Stimulated activated effector memory CD8-positive, alpha-beta T cell treated with anti-CD3 and anti-CD28 coated beads, Interleukin-12 subunit alpha, Interleukin-12 subunit beta, amount 100 ng/mL, for 72 hours (primary cell): ENCODE measurements at regions not wholly inside any gene's neighbourhood (a gene's known extent, or its start where the extent isn't known, plus 50 kb on each side); places are given as distances from the start of the nearest gene placed in this dataset.
A peak's percentile ranks its signal among the peaks of the same experiment; 100 is the strongest.
"Not testable (repeated sequence)": the region's sequence is repeated elsewhere in the genome, so short reads cannot be mapped to it uniquely, and the experiment has no call there.

Experiments used
- ATAC-seq: fragments of 150-1000 bp; cut with Tn5 transposase; 2 replicates; pipeline ENCODE4 v1.10.0; 2021
- DNase-seq, 2 donors: peaks; one replicate each; pipeline ENCODE4 v3.0.0; 2021 to 2022; ENCODE audit warnings: low spot score in 2 of 2
- H3K27ac Mint-ChIP-seq: one replicate; pipeline ENCODE4 v1.8.0; 2022; ENCODE audit warnings: mild to moderate bottlenecking, mixed read lengths
- H3K36me3 Mint-ChIP-seq: one replicate; pipeline ENCODE4 v1.8.0; 2022; ENCODE audit warnings: mild to moderate bottlenecking, mixed read lengths
- H3K4me1 Mint-ChIP-seq: one replicate; pipeline ENCODE4 v1.8.0; 2022; ENCODE audit warnings: mixed read lengths
- H3K4me3 Mint-ChIP-seq: one replicate; pipeline ENCODE4 v1.8.0; 2022; ENCODE audit warnings: mild to moderate bottlenecking, mixed read lengths
- H3K9me3 Mint-ChIP-seq: one replicate; pipeline ENCODE4 v1.8.0; 2022; ENCODE audit warnings: mixed read lengths

- H3K4me3 Mint-ChIP-seq, H3K27ac Mint-ChIP-seq, H3K4me1 Mint-ChIP-seq, H3K36me3 Mint-ChIP-seq, H3K9me3 Mint-ChIP-seq, DNase-seq: not testable (repeated sequence)
- peak; percentile 63 for ATAC-seq
Observed at GRCh38 chrX:144129511-144129910, 245.6 kb downstream of the UBE2NL start.

GRCh38 chrX:144130507-144130906 lies 246.6 kb downstream of the UBE2NL start:
- peak; percentile 47 for ATAC-seq
- not testable (repeated sequence) for DNase-seq, H3K36me3 Mint-ChIP-seq, H3K4me1 Mint-ChIP-seq, H3K4me3 Mint-ChIP-seq, H3K27ac Mint-ChIP-seq, H3K9me3 Mint-ChIP-seq

GRCh38 chrX:144131080-144131479 lies 247.2 kb downstream of the UBE2NL start:
- not testable (repeated sequence) for ATAC-seq, H3K4me3 Mint-ChIP-seq

GRCh38 chrX:144134448-144135119 lies 250.7 kb downstream of the UBE2NL start:
- H3K27ac Mint-ChIP-seq, H3K4me1 Mint-ChIP-seq, H3K4me3 Mint-ChIP-seq, H3K9me3 Mint-ChIP-seq, H3K36me3 Mint-ChIP-seq, ATAC-seq, DNase-seq: not testable (repeated sequence)

More at GRCh38 chrX:144131080-144131479, 247.2 kb downstream of the UBE2NL start:
- DNase-seq, H3K9me3 Mint-ChIP-seq, H3K36me3 Mint-ChIP-seq, H3K27ac Mint-ChIP-seq, H3K4me1 Mint-ChIP-seq: not testable (repeated sequence)

- not testable (repeated sequence) for H3K36me3 Mint-ChIP-seq, H3K27ac Mint-ChIP-seq, H3K4me3 Mint-ChIP-seq, H3K4me1 Mint-ChIP-seq, H3K9me3 Mint-ChIP-seq, ATAC-seq, DNase-seq
Observed at GRCh38 chrX:144154474-144154873, 270.6 kb downstream of the UBE2NL start.

GRCh38 chrX:144185197-144185596 lies 301.3 kb downstream of the UBE2NL start:
- not testable (repeated sequence) for H3K9me3 Mint-ChIP-seq, H3K36me3 Mint-ChIP-seq, H3K4me3 Mint-ChIP-seq, H3K27ac Mint-ChIP-seq, DNase-seq, H3K4me1 Mint-ChIP-seq
- peak; percentile 90 for ATAC-seq

- peak; percentile 58 for ATAC-seq
- not testable (repeated sequence) for H3K4me1 Mint-ChIP-seq, H3K36me3 Mint-ChIP-seq, H3K27ac Mint-ChIP-seq, DNase-seq, H3K9me3 Mint-ChIP-seq, H3K4me3 Mint-ChIP-seq
Observed at GRCh38 chrX:144188489-144188888, 304.6 kb downstream of the UBE2NL start.

GRCh38 chrX:144197057-144197456 lies 313.2 kb downstream of the UBE2NL start:
- not testable (repeated sequence) for H3K9me3 Mint-ChIP-seq, H3K27ac Mint-ChIP-seq, H3K36me3 Mint-ChIP-seq, DNase-seq, H3K4me3 Mint-ChIP-seq, ATAC-seq, H3K4me1 Mint-ChIP-seq

GRCh38 chrX:144202726-144203125 lies 318.9 kb downstream of the UBE2NL start:
- DNase-seq, H3K4me3 Mint-ChIP-seq, ATAC-seq, H3K27ac Mint-ChIP-seq, H3K4me1 Mint-ChIP-seq, H3K9me3 Mint-ChIP-seq, H3K36me3 Mint-ChIP-seq: not testable (repeated sequence)

- H3K36me3 Mint-ChIP-seq, H3K9me3 Mint-ChIP-seq, H3K27ac Mint-ChIP-seq, H3K4me3 Mint-ChIP-seq, DNase-seq, ATAC-seq, H3K4me1 Mint-ChIP-seq: not testable (repeated sequence)
Observed at GRCh38 chrX:144208360-144209024, 324.6 kb downstream of the UBE2NL start.

- Mint-ChIP-seq H3K4me1 (no peaks in the 10 kb centered on the region), H3K9me3 (peaks cover 8% of the 10 kb centered on the region), H3K36me3 (no peaks in the 10 kb centered on the region), H3K27ac (no peak overlapping the region), H3K4me3 (no peak overlapping the region)
- DNase-seq (no peak), ATAC-seq (no peak)
Observed at GRCh38 chrX:144214651-144215050, 330.8 kb downstream of the UBE2NL start.

GRCh38 chrX:144219035-144219434 lies 335.2 kb downstream of the UBE2NL start:
- DNase-seq (no peak), ATAC-seq (no peak)
- H3K9me3 Mint-ChIP-seq = peaks cover 7% of the 10 kb centered on the region
- H3K4me3 Mint-ChIP-seq = no peak overlapping the region
- no peaks in the 10 kb centered on the region for H3K4me1 Mint-ChIP-seq
- H3K27ac Mint-ChIP-seq = no peak overlapping the region
- H3K36me3 Mint-ChIP-seq = no peaks in the 10 kb centered on the region

- not testable (repeated sequence) for ATAC-seq, H3K27ac Mint-ChIP-seq, H3K36me3 Mint-ChIP-seq, H3K4me1 Mint-ChIP-seq, H3K4me3 Mint-ChIP-seq, H3K9me3 Mint-ChIP-seq, DNase-seq
Observed at GRCh38 chrX:144231116-144231785, 347.4 kb downstream of the UBE2NL start.

GRCh38 chrX:144253356-144253755 lies 369.5 kb downstream of the UBE2NL start:
- H3K4me1 Mint-ChIP-seq = no peaks in the 10 kb centered on the region
- no peak overlapping the region for H3K4me3 Mint-ChIP-seq
- no peaks in the 10 kb centered on the region for H3K36me3 Mint-ChIP-seq

GRCh38 chrX:144259054-144259453 lies 375.2 kb downstream of the UBE2NL start:
- Mint-ChIP-seq H3K27ac (no peak overlapping the region), H3K36me3 (peaks cover 5% of the 10 kb centered on the region), H3K9me3 (peaks cover 4% of the 10 kb centered on the region), H3K4me1 (no peaks in the 10 kb centered on the region), H3K4me3 (no peak overlapping the region)
- DNase-seq (no peak), ATAC-seq (no peak)

More at GRCh38 chrX:144253356-144253755, 369.5 kb downstream of the UBE2NL start:
- peaks cover 10% of the 10 kb centered on the region for H3K9me3 Mint-ChIP-seq
- no peak overlapping the region for H3K27ac Mint-ChIP-seq
- ATAC-seq (no peak), DNase-seq (no peak)

GRCh38 chrX:144265641-144266040 lies 381.8 kb downstream of the UBE2NL start:
- Mint-ChIP-seq H3K4me3 (no peak overlapping the region), H3K36me3 (no peaks in the 10 kb centered on the region), H3K4me1 (no peaks in the 10 kb centered on the region), H3K27ac (no peak overlapping the region), H3K9me3 (peaks cover 14% of the 10 kb centered on the region)
- no peak for ATAC-seq
- no peak for DNase-seq
